ENCODE measurements at regions not wholly inside any gene's neighbourhood (a gene's known extent, or its start where the extent isn't known, plus 50 kb on each side); places are given as distances from the start of the nearest gene placed in this dataset.
A peak's percentile ranks its signal among the peaks of the same experiment; 100 is the strongest.

- TF ChIP-seq, protein P1, sequence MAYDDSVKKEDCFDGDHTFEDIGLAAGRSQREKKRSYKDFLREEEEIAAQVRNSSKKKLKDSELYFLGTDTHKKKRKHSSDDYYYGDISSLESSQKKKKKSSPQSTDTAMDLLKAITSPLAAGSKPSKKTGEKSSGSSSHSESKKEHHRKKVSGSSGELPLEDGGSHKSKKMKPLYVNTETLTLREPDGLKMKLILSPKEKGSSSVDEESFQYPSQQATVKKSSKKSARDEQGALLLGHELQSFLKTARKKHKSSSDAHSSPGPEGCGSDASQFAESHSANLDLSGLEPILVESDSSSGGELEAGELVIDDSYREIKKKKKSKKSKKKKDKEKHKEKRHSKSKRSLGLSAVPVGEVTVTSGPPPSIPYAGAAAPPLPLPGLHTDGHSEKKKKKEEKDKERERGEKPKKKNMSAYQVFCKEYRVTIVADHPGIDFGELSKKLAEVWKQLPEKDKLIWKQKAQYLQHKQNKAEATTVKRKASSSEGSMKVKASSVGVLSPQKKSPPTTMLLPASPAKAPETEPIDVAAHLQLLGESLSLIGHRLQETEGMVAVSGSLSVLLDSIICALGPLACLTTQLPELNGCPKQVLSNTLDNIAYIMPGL (CRISPR knock-in tag; IDR thresholded peaks at IDR 0.05) = no peak
- no peak for TF ChIP-seq STAT5A (IDR thresholded peaks at IDR 0.05; ENCODE audit: borderline replicate concordance, low read length)
- TF ChIP-seq ESRRB (CRISPR knock-in tag; IDR thresholded peaks at IDR 0.05; ENCODE audit: borderline replicate concordance) = no peak
- TF ChIP-seq HNRNPL (IDR thresholded peaks at IDR 0.05; ENCODE audit: low read depth, low read length) = no peak
- TF ChIP-seq STAT5B (CRISPR knock-in tag; IDR thresholded peaks at IDR 0.05) = no peak
- TF ChIP-seq CC2D1A (IDR thresholded peaks at IDR 0.05) = 0 out of 2 replicates have a peak, but pooled peaks have one; percentile 37
- TF ChIP-seq ZNF507 (tag; conservative IDR thresholded peaks at IDR 0.05) = no peak
- TF ChIP-seq, protein P2, sequence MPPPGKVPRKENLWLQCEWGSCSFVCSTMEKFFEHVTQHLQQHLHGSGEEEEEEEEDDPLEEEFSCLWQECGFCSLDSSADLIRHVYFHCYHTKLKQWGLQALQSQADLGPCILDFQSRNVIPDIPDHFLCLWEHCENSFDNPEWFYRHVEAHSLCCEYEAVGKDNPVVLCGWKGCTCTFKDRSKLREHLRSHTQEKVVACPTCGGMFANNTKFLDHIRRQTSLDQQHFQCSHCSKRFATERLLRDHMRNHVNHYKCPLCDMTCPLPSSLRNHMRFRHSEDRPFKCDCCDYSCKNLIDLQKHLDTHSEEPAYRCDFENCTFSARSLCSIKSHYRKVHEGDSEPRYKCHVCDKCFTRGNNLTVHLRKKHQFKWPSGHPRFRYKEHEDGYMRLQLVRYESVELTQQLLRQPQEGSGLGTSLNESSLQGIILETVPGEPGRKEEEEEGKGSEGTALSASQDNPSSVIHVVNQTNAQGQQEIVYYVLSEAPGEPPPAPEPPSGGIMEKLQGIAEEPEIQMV (tag; conservative IDR thresholded peaks at IDR 0.05; ENCODE audit: low read depth) = no peak
- no peak for TF ChIP-seq NFXL1 (CRISPR knock-in tag; IDR thresholded peaks at IDR 0.05)
- no peak for TF ChIP-seq PTBP1 (IDR thresholded peaks at IDR 0.05; ENCODE audit: low read depth, low read length)
- TF ChIP-seq SMARCA5 (IDR thresholded peaks at IDR 0.05) = peak; percentile 86
- TF ChIP-seq, protein P3, sequence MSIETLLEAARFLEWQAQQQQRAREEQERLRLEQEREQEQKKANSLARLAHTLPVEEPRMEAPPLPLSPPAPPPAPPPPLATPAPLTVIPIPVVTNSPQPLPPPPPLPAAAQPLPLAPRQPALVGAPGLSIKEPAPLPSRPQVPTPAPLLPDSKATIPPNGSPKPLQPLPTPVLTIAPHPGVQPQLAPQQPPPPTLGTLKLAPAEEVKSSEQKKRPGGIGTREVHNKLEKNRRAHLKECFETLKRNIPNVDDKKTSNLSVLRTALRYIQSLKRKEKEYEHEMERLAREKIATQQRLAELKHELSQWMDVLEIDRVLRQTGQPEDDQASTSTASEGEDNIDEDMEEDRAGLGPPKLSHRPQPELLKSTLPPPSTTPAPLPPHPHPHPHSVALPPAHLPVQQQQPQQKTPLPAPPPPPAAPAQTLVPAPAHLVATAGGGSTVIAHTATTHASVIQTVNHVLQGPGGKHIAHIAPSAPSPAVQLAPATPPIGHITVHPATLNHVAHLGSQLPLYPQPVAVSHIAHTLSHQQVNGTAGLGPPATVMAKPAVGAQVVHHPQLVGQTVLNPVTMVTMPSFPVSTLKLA (conservative IDR thresholded peaks at IDR 0.05) = 0 out of 4 replicates have a peak, but pooled peaks of 1 of the 2 experiments have one; percentile 19
- TF ChIP-seq PML (IDR thresholded peaks at IDR 0.05; ENCODE audit: low read length) = no peak
- no peak for TF ChIP-seq CBX1 (IDR thresholded peaks at IDR 0.05; ENCODE audit: low read depth)
- peak; percentile 43 to 62; a peak in 3 of 4 replicates for TF ChIP-seq MAZ (CRISPR knock-in tag; conservative IDR thresholded peaks at IDR 0.05 in 1 of 2, IDR thresholded peaks at IDR 0.05 in 1 of 2)
- TF ChIP-seq IRF2 (CRISPR knock-in tag; IDR thresholded peaks at IDR 0.05) = no peak
- TF ChIP-seq ELK1 (CRISPR knock-in tag; IDR thresholded peaks at IDR 0.05) = no peak
- no peak for TF ChIP-seq ZNF347 (CRISPR knock-in tag; IDR thresholded peaks at IDR 0.05; ENCODE audit: low read depth)
- TF ChIP-seq ZNF431 (CRISPR knock-in tag; IDR thresholded peaks at IDR 0.05) = no peak
- 0 out of 2 replicates have a peak, but pooled peaks have one; percentile 32 for TF ChIP-seq CBFB (CRISPR knock-in tag; IDR thresholded peaks at IDR 0.05)
- TF ChIP-seq, protein P4, sequence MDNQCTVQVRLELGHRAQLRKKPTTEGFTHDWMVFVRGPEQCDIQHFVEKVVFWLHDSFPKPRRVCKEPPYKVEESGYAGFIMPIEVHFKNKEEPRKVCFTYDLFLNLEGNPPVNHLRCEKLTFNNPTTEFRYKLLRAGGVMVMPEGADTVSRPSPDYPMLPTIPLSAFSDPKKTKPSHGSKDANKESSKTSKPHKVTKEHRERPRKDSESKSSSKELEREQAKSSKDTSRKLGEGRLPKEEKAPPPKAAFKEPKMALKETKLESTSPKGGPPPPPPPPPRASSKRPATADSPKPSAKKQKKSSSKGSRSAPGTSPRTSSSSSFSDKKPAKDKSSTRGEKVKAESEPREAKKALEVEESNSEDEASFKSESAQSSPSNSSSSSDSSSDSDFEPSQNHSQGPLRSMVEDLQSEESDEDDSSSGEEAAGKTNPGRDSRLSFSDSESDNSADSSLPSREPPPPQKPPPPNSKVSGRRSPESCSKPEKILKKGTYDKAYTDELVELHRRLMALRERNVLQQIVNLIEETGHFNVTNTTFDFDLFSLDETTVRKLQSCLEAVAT (IDR thresholded peaks at IDR 0.05) = 0 out of 4 replicates have a peak, but pooled peaks of 1 of the 2 experiments have one; percentile 9
Observed at GRCh38 chr6:43838276-43839036, 68.4 kb downstream of the VEGFA start (continued).

Measured in K562 (cell line).